ENCODE measurements at regions not wholly inside any gene's neighbourhood (a gene's known extent, or its start where the extent isn't known, plus 50 kb on each side); places are given as distances from the start of the nearest gene placed in this dataset.

DNA sequence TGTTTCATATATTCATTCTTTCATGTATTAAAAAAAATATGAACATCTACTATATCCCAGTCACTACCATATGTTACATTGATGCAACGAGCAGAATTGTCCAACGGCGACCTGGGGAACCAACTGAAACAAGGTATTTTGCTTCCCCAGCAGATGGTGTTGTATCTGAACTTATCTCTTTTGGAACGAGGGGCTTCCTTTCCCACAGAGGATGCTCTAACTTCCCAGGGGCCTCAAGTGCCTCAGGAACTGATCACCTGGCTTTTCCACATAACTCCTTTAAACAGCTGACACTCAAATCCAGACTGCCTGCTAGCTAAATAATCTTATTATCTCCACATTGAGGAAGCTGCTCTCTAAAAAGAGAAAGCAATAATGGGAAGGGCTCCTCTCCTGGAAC lies 259.3 kb downstream of the HTR7 start:
- no peak for TF ChIP-seq POLR2AphosphoS5 (IDR thresholded peaks at IDR 0.05)
- no peak for TF ChIP-seq POLR2A (IDR thresholded peaks at IDR 0.05)
- TF ChIP-seq, protein P1, sequence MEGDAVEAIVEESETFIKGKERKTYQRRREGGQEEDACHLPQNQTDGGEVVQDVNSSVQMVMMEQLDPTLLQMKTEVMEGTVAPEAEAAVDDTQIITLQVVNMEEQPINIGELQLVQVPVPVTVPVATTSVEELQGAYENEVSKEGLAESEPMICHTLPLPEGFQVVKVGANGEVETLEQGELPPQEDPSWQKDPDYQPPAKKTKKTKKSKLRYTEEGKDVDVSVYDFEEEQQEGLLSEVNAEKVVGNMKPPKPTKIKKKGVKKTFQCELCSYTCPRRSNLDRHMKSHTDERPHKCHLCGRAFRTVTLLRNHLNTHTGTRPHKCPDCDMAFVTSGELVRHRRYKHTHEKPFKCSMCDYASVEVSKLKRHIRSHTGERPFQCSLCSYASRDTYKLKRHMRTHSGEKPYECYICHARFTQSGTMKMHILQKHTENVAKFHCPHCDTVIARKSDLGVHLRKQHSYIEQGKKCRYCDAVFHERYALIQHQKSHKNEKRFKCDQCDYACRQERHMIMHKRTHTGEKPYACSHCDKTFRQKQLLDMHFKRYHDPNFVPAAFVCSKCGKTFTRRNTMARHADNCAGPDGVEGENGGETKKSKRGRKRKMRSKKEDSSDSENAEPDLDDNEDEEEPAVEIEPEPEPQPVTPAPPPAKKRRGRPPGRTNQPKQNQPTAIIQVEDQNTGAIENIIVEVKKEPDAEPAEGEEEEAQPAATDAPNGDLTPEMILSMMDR (IDR thresholded peaks at IDR 0.05) = no peak

Measured in sigmoid colon (tissue), 4 donors.